Activated T-cell treated with anti-CD3 and anti-CD28 coated beads, Interleukin-2, amount 50 U/mL, for 24 hours (primary cell): ENCODE measurements at regions not wholly inside any gene's neighbourhood (a gene's known extent, or its start where the extent isn't known, plus 50 kb on each side); places are given as distances from the start of the nearest gene placed in this dataset.

Experiments used
- DNase-seq: peaks from one replicate; pipeline ENCODE4 v3.0.0-alpha.2; 2020
- H3K27ac Mint-ChIP-seq: 2 replicates; pipeline ENCODE4 v1.8.0; 2020; ENCODE audit warnings: mild to moderate bottlenecking, mixed read lengths
- H3K27me3 Mint-ChIP-seq: 2 replicates; pipeline ENCODE4 v1.8.0; 2020; ENCODE audit warnings: mixed read lengths
- H3K36me3 Mint-ChIP-seq: 2 replicates; pipeline ENCODE4 v1.8.0; 2020; ENCODE audit warnings: low read depth, mixed read lengths
- H3K4me1 Mint-ChIP-seq: 2 replicates; pipeline ENCODE4 v1.8.0; 2020; ENCODE audit warnings: low read depth, mixed read lengths
- H3K4me3 Mint-ChIP-seq: 2 replicates; pipeline ENCODE4 v1.8.0; 2020; ENCODE audit warnings: mild to moderate bottlenecking, moderate library complexity, mixed read lengths
- H3K9me3 Mint-ChIP-seq: 2 replicates; pipeline ENCODE4 v1.8.0; 2020; ENCODE audit warnings: mixed read lengths

- Mint-ChIP-seq H3K9me3 (no peaks in the 10 kb centered on the region), H3K36me3 (no peaks in the 10 kb centered on the region), H3K27ac (no peak overlapping the region), H3K4me1 (peaks cover 2% of the 10 kb centered on the region), H3K4me3 (no peak overlapping the region), H3K27me3 (peaks cover 20% of the 10 kb centered on the region)
- no peak for DNase-seq
Measured at GRCh38 chr13:23991119-23991518, 93.8 kb upstream of the C1QTNF9B start.

GRCh38 chr13:23992781-23993679, 95.7 kb upstream of the C1QTNF9B start:
- H3K27me3 Mint-ChIP-seq, result peaks cover 16% of the 10 kb centered on the region
- no peaks in the 10 kb centered on the region for H3K9me3 Mint-ChIP-seq
- H3K27ac Mint-ChIP-seq, result no peak overlapping the region
- no peak for DNase-seq
- H3K4me3 Mint-ChIP-seq, result no peak overlapping the region
- H3K36me3 Mint-ChIP-seq, result no peaks in the 10 kb centered on the region
- peaks cover 2% of the 10 kb centered on the region for H3K4me1 Mint-ChIP-seq

- no peak for DNase-seq
- Mint-ChIP-seq H3K27ac (no peak overlapping the region), H3K4me1 (peaks cover 2% of the 10 kb centered on the region), H3K27me3 (peaks cover 12% of the 10 kb centered on the region), H3K36me3 (no peaks in the 10 kb centered on the region), H3K4me3 (no peak overlapping the region), H3K9me3 (no peaks in the 10 kb centered on the region)
Measured at GRCh38 chr13:23993680-23993985, 96.3 kb upstream of the C1QTNF9B start.

GRCh38 chr13:23995283-23996073, 98.2 kb upstream of the C1QTNF9B start:
- peaks cover 5% of the 10 kb centered on the region for H3K27me3 Mint-ChIP-seq
- H3K4me3 Mint-ChIP-seq, result no peak overlapping the region
- peaks cover 2% of the 10 kb centered on the region for H3K4me1 Mint-ChIP-seq
- no peaks in the 10 kb centered on the region for H3K9me3 Mint-ChIP-seq
- H3K36me3 Mint-ChIP-seq, result no peaks in the 10 kb centered on the region
- no peak overlapping the region for H3K27ac Mint-ChIP-seq
- DNase-seq, result no peak

- no peak for DNase-seq
- Mint-ChIP-seq H3K36me3 (no peaks in the 10 kb centered on the region), H3K27me3 (peaks cover 5% of the 10 kb centered on the region), H3K4me3 (no peak overlapping the region), H3K27ac (no peak overlapping the region), H3K4me1 (peaks cover 2% of the 10 kb centered on the region), H3K9me3 (no peaks in the 10 kb centered on the region)
Measured at GRCh38 chr13:23996456-23996855, 99.2 kb upstream of the C1QTNF9B start.

- no peaks in the 10 kb centered on the region for H3K9me3 Mint-ChIP-seq
- H3K36me3 Mint-ChIP-seq, result no peaks in the 10 kb centered on the region
- no peak for DNase-seq
- H3K4me1 Mint-ChIP-seq, result peaks cover 2% of the 10 kb centered on the region
- H3K4me3 Mint-ChIP-seq, result no peak overlapping the region
- H3K27me3 Mint-ChIP-seq, result no peaks in the 10 kb centered on the region
- no peak overlapping the region for H3K27ac Mint-ChIP-seq
Measured at GRCh38 chr13:23999424-23999823, 102.1 kb upstream of the C1QTNF9B start.

- DNase-seq, result no peak
- no peak overlapping the region for H3K4me3 Mint-ChIP-seq
- no peaks in the 10 kb centered on the region for H3K4me1 Mint-ChIP-seq
- no peaks in the 10 kb centered on the region for H3K36me3 Mint-ChIP-seq
- H3K27me3 Mint-ChIP-seq, result no peaks in the 10 kb centered on the region
- H3K9me3 Mint-ChIP-seq, result no peaks in the 10 kb centered on the region
- H3K27ac Mint-ChIP-seq, result no peak overlapping the region
Measured at GRCh38 chr13:24002206-24002815, 105.0 kb upstream of the C1QTNF9B start.

GRCh38 chr13:24004142-24004899, 107.0 kb upstream of the C1QTNF9B start:
- Mint-ChIP-seq H3K36me3 (no peaks in the 10 kb centered on the region), H3K4me3 (no peak overlapping the region), H3K9me3 (no peaks in the 10 kb centered on the region), H3K4me1 (no peaks in the 10 kb centered on the region), H3K27me3 (no peaks in the 10 kb centered on the region), H3K27ac (no peak overlapping the region)
- no peak for DNase-seq

- H3K4me3 Mint-ChIP-seq, result no peak overlapping the region
- no peaks in the 10 kb centered on the region for H3K4me1 Mint-ChIP-seq
- H3K27ac Mint-ChIP-seq, result no peak overlapping the region
- H3K9me3 Mint-ChIP-seq, result no peaks in the 10 kb centered on the region
- DNase-seq, result no peak
- H3K36me3 Mint-ChIP-seq, result no peaks in the 10 kb centered on the region
- H3K27me3 Mint-ChIP-seq, result no peaks in the 10 kb centered on the region
Measured at GRCh38 chr13:24004971-24005370, 107.7 kb upstream of the C1QTNF9B start.

- DNase-seq, result no peak
- no peak overlapping the region for H3K4me3 Mint-ChIP-seq
Measured at GRCh38 chr13:24005755-24006281, 108.5 kb upstream of the C1QTNF9B start.

GRCh38 chr13:24006520-24007248, 109.4 kb upstream of the C1QTNF9B start:
- H3K4me1 Mint-ChIP-seq, result no peaks in the 10 kb centered on the region
- H3K9me3 Mint-ChIP-seq, result no peaks in the 10 kb centered on the region
- no peak overlapping the region for H3K4me3 Mint-ChIP-seq
- no peaks in the 10 kb centered on the region for H3K36me3 Mint-ChIP-seq
- no peak for DNase-seq
- no peak overlapping the region for H3K27ac Mint-ChIP-seq
- no peaks in the 10 kb centered on the region for H3K27me3 Mint-ChIP-seq

More at GRCh38 chr13:24005755-24006281, 108.5 kb upstream of the C1QTNF9B start:
- Mint-ChIP-seq H3K27ac (no peak overlapping the region), H3K36me3 (no peaks in the 10 kb centered on the region), H3K27me3 (no peaks in the 10 kb centered on the region), H3K9me3 (no peaks in the 10 kb centered on the region), H3K4me1 (no peaks in the 10 kb centered on the region)

- no peak for DNase-seq
- Mint-ChIP-seq H3K36me3 (no peaks in the 10 kb centered on the region), H3K4me1 (no peaks in the 10 kb centered on the region), H3K27ac (no peak overlapping the region), H3K9me3 (no peaks in the 10 kb centered on the region), H3K27me3 (no peaks in the 10 kb centered on the region), H3K4me3 (no peak overlapping the region)
Measured at GRCh38 chr13:24007979-24008620, 110.8 kb upstream of the C1QTNF9B start.

- Mint-ChIP-seq H3K27ac (no peak overlapping the region), H3K9me3 (no peaks in the 10 kb centered on the region), H3K4me3 (no peak overlapping the region), H3K36me3 (no peaks in the 10 kb centered on the region), H3K27me3 (no peaks in the 10 kb centered on the region), H3K4me1 (no peaks in the 10 kb centered on the region)
- DNase-seq, result no peak
Measured at GRCh38 chr13:24008679-24009078, 111.4 kb upstream of the C1QTNF9B start.
